Activated T-cell treated with anti-CD3 and anti-CD28 coated beads, Interleukin-2, amount 50 U/mL, for 72 hours (primary cell): ENCODE measurements at regions not wholly inside any gene's neighbourhood (a gene's known extent, or its start where the extent isn't known, plus 50 kb on each side); places are given as distances from the start of the nearest gene placed in this dataset.
"Not testable (repeated sequence)": the region's sequence is repeated elsewhere in the genome, so short reads cannot be mapped to it uniquely, and the experiment has no call there.

ENCODE experiments used
- ATAC-seq, 2 donors: fragments of 150-1000 bp; cut with Tn5 transposase; replicated peaks in 1 of 2; 2 replicates each; pipeline ENCODE4 v1.10.0; 2021; ENCODE audit warnings: moderate library complexity in 2 of 2, mild to moderate bottlenecking in 1 of 2
- DNase-seq, 2 donors: peaks; one replicate each; pipeline ENCODE4 v3.0.0; 2021 to 2022; ENCODE audit warnings: mixed read lengths in 1 of 2
- H3K27ac Mint-ChIP-seq: one replicate; pipeline ENCODE4 v1.8.0; 2022; ENCODE audit warnings: mild to moderate bottlenecking, moderate library complexity, mixed read lengths
- H3K27me3 Mint-ChIP-seq: one replicate; pipeline ENCODE4 v1.8.0; 2022; ENCODE audit warnings: low read depth, mixed read lengths
- H3K36me3 Mint-ChIP-seq, 2 donors: one replicate each; pipeline ENCODE4 v1.8.0; 2022; ENCODE audit warnings: mixed read lengths in 2 of 2, mild to moderate bottlenecking in 1 of 2; ENCODE audit not compliant: insufficient read depth in 2 of 2
- H3K4me1 Mint-ChIP-seq: one replicate; pipeline ENCODE4 v1.8.0; 2022; ENCODE audit warnings: low read depth, mixed read lengths
- H3K4me3 Mint-ChIP-seq, 2 donors: one replicate each; pipeline ENCODE4 v1.8.0; 2022; ENCODE audit warnings: mild to moderate bottlenecking in 2 of 2, mixed read lengths in 2 of 2, moderate library complexity in 2 of 2
- H3K9me3 Mint-ChIP-seq, 2 donors: one replicate each; pipeline ENCODE4 v1.8.0; 2022; ENCODE audit warnings: mixed read lengths in 2 of 2

DNA sequence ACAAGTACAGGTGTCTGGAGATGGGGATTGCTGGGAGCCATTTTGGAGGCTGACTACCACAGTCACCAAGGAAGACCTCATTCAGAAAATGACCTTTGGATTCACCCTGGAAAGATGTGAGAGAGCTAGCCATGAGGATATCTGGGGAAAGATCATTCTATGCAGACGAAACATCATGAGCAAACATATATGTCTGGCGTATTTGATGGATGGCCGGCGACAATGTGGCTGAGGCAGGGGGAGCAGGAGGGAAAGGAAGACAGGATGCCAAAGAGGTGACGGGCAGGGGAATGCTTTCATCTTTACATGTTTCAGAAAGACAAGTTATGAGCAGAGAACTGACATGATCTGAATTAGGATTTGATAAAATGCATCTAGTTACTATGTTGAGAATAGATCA, 61.5 kb upstream of the SOX13 start:
- no peak for ATAC-seq
- H3K9me3 Mint-ChIP-seq = no peaks in the 10 kb centered on the region
- H3K36me3 Mint-ChIP-seq = no peaks in the 10 kb centered on the region
- H3K4me1 Mint-ChIP-seq = no peaks in the 10 kb centered on the region
- DNase-seq = no peak
- no peak overlapping the region for H3K4me3 Mint-ChIP-seq
- H3K27ac Mint-ChIP-seq = no peak overlapping the region
- no peaks in the 10 kb centered on the region for H3K27me3 Mint-ChIP-seq

DNA sequence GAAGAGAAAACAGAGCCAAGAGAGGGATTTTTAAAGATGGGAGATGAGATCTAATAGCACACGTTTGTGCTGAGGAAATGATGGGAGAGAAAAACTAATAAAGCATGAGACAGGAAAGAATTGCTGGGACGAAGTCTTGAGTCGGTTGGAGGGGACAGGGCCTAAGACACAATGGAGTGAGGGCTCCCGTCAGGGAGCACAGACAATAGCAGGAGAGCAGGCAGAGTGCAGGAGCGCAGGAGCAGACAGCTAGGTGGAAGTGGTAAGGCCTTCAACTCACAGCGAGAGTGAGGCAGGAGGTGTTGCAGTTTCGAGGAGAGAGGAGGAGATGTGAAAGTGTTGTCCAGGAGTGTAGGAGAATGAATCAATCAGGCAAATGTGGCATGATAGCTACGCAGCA, 59.9 kb upstream of the SOX13 start:
- no peaks in the 10 kb centered on the region for H3K36me3 Mint-ChIP-seq
- no peaks in the 10 kb centered on the region for H3K9me3 Mint-ChIP-seq
- H3K4me3 Mint-ChIP-seq = no peak overlapping the region
- no peaks in the 10 kb centered on the region for H3K27me3 Mint-ChIP-seq
- DNase-seq = no peak
- no peaks in the 10 kb centered on the region for H3K4me1 Mint-ChIP-seq
- no peak for ATAC-seq
- no peak overlapping the region for H3K27ac Mint-ChIP-seq

GRCh38 chr1:204014336-204014735, 58.6 kb upstream of the SOX13 start:
- no peak overlapping the region for H3K4me3 Mint-ChIP-seq

DNA sequence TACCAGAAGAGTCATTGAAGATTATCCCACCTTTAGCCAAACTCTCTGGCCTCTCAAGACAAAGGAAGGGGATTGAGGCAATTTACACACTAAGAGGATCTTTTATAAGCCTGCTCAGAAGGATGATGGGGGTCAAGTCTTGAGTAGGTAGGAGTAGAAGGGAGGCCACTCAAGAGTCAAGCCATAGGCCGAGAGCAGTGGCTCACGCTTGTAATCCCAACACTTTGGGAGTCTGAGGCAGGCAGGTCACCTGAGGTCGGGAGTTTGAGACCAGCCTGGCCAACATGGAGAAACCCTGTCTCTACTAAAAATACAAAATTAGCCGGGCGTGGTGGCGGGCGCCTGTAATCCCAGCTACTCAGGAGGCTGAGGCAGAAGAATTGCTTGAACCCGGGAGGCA, 58.0 kb upstream of the SOX13 start:
- not testable (repeated sequence) for DNase-seq, ATAC-seq, H3K36me3 Mint-ChIP-seq, H3K4me3 Mint-ChIP-seq, H3K9me3 Mint-ChIP-seq, H3K27ac Mint-ChIP-seq, H3K4me1 Mint-ChIP-seq
- peaks cover 11% of the 10 kb centered on the region for H3K27me3 Mint-ChIP-seq

More at GRCh38 chr1:204014336-204014735, 58.6 kb upstream of the SOX13 start:
- ATAC-seq = no peak
- Mint-ChIP-seq H3K27me3 (peaks cover 11% of the 10 kb centered on the region), H3K4me1 (no peaks in the 10 kb centered on the region), H3K36me3 (no peaks in the 10 kb centered on the region), H3K27ac (no peak overlapping the region), H3K9me3 (peaks cover 1 to 2% of the 10 kb centered on the region in 2 donors)
- DNase-seq = no peak

- Mint-ChIP-seq H3K27me3 (peaks cover 11% of the 10 kb centered on the region), H3K27ac (no peak overlapping the region), H3K4me1 (no peaks in the 10 kb centered on the region), H3K9me3 (peaks cover 1 to 2% of the 10 kb centered on the region in 2 donors), H3K36me3 (no peaks in the 10 kb centered on the region), H3K4me3 (no peak overlapping the region)
- DNase-seq = no peak
- ATAC-seq = no peak
Observed at GRCh38 chr1:204017032-204017431, 55.9 kb upstream of the SOX13 start.

DNA sequence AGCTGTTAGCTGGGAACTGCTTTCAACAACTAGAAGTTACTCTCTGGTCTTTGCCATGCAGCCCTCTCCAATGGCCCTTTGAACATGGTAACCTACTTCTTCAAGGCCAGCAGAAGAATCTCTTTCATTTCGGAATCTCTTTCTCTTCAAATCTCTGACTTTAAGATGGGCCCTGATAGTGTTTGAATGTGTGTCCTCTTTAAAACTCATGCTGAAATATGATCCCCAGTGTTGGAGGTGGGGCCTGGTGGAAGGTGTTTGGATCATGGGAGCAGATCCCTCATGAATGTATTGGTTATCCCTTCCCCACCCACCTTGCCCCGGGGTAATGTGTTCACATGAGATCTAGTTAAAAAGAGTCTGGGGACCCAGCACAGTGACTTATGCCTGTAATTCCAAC, 54.5 kb upstream of the SOX13 start:
- Mint-ChIP-seq H3K9me3 (peaks cover 1 to 2% of the 10 kb centered on the region in 2 donors), H3K27me3 (peaks cover 11% of the 10 kb centered on the region), H3K4me3 (no peak overlapping the region), H3K27ac (no peak overlapping the region), H3K36me3 (no peaks in the 10 kb centered on the region), H3K4me1 (no peaks in the 10 kb centered on the region)
- DNase-seq (no peak), ATAC-seq (no peak)
